ENCODE measurements at regions not wholly inside any gene's neighbourhood (a gene's known extent, or its start where the extent isn't known, plus 50 kb on each side); places are given as distances from the start of the nearest gene placed in this dataset.

GRCh38 chr5:56710826-56711590, 104.3 kb upstream of the MAP3K1 start:
- Histone ChIP-seq H3K9me3 (no peaks in the 10 kb centered on the region), H3K4me3 (ENCODE audit: low read depth in 1 of 2, low read length in 1 of 2) (no peak overlapping the region), H3K4me1 (ENCODE audit: control insufficient read depth in 1 of 2, insufficient read depth in 1 of 2, low read depth in 1 of 2, low read length in 1 of 2) (no peaks in the 10 kb centered on the region), H3K27ac (no peak overlapping the region), H3K36me3 (no peaks in the 10 kb centered on the region), H3K27me3 (no peaks in the 10 kb centered on the region)
- TF ChIP-seq CTCF (IDR thresholded peaks at IDR 0.05), result no peak

DNA sequence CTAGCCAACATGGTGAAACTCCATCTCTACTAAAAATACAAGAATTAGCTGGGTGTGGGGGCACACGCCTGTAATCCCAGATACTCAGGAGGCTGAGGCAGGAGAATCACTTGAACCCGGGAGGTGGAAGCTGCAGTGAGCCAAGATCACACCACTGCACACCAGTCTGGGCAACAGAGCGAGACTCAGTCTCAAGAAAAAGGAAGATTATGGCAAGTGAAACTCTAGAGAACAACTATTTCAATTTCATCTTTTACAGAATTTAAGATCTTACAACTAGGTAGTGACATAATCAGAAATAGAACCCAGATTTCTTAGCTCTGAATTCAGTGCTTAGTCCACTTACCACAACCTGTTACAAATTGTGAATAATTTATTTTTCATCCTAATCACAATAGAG, 108.8 kb upstream of the MAP3K1 start:
- no peaks in the 10 kb centered on the region for H3K36me3 ChIP-seq
- H3K4me1 ChIP-seq (ENCODE audit: control insufficient read depth in 1 of 2, insufficient read depth in 1 of 2, low read depth in 1 of 2, low read length in 1 of 2), result no peaks in the 10 kb centered on the region
- H3K9me3 ChIP-seq, result no peaks in the 10 kb centered on the region
- H3K27me3 ChIP-seq, result no peaks in the 10 kb centered on the region
- no peak overlapping the region for H3K4me3 ChIP-seq (ENCODE audit: low read depth in 1 of 2, low read length in 1 of 2)
- TF ChIP-seq CTCF (IDR thresholded peaks at IDR 0.05), result no peak
- H3K27ac ChIP-seq, result no peak overlapping the region

GRCh38 chr5:56705217-56705616, 110.1 kb upstream of the MAP3K1 start:
- TF ChIP-seq CTCF (IDR thresholded peaks at IDR 0.05), result no peak
- Histone ChIP-seq H3K4me1 (ENCODE audit: control insufficient read depth in 1 of 2, insufficient read depth in 1 of 2, low read depth in 1 of 2, low read length in 1 of 2) (no peaks in the 10 kb centered on the region), H3K9me3 (no peaks in the 10 kb centered on the region), H3K4me3 (ENCODE audit: low read depth in 1 of 2, low read length in 1 of 2) (no peak overlapping the region), H3K36me3 (no peaks in the 10 kb centered on the region), H3K27ac (no peak overlapping the region), H3K27me3 (no peaks in the 10 kb centered on the region)

- Histone ChIP-seq H3K27ac (no peak overlapping the region), H3K9me3 (no peaks in the 10 kb centered on the region), H3K4me3 (ENCODE audit: low read depth in 1 of 2, low read length in 1 of 2) (no peak overlapping the region), H3K27me3 (no peaks in the 10 kb centered on the region), H3K4me1 (ENCODE audit: control insufficient read depth in 1 of 2, insufficient read depth in 1 of 2, low read depth in 1 of 2, low read length in 1 of 2) (no peaks in the 10 kb centered on the region), H3K36me3 (no peaks in the 10 kb centered on the region)
- TF ChIP-seq CTCF (IDR thresholded peaks at IDR 0.05), result no peak
Observed at GRCh38 chr5:56703952-56704351, 111.4 kb upstream of the MAP3K1 start.

DNA sequence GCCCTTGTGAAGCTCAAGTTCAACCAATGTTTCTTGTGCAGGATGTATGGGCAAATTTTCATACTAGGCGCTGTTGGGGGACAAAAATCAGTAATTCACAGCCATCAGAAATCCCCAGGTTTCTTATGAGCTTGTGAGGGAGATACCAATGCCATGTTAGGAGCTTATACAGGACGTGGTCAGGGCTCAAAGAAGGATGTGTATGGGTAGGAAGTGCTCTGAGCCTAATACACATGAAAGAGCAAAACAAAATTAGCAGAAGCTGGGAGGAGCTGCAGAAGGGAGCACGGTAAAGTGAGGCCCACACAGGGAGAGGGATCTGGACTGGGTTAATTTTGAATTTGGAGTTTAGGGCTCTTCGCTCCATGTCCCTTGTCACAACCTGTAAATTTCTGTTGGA, 114.6 kb upstream of the MAP3K1 start:
- no peaks in the 10 kb centered on the region for H3K4me1 ChIP-seq (ENCODE audit: control insufficient read depth in 1 of 2, insufficient read depth in 1 of 2, low read depth in 1 of 2, low read length in 1 of 2)
- H3K36me3 ChIP-seq, result no peaks in the 10 kb centered on the region
- no peak for TF ChIP-seq CTCF (IDR thresholded peaks at IDR 0.05)
- no peaks in the 10 kb centered on the region for H3K9me3 ChIP-seq
- H3K27ac ChIP-seq, result no peak overlapping the region
- no peaks in the 10 kb centered on the region for H3K27me3 ChIP-seq
- no peak overlapping the region for H3K4me3 ChIP-seq (ENCODE audit: low read depth in 1 of 2, low read length in 1 of 2)

Data from neutrophil (primary cell).